ENCODE measurements at regions not wholly inside any gene's neighbourhood (a gene's known extent, or its start where the extent isn't known, plus 50 kb on each side); places are given as distances from the start of the nearest gene placed in this dataset.

DNA sequence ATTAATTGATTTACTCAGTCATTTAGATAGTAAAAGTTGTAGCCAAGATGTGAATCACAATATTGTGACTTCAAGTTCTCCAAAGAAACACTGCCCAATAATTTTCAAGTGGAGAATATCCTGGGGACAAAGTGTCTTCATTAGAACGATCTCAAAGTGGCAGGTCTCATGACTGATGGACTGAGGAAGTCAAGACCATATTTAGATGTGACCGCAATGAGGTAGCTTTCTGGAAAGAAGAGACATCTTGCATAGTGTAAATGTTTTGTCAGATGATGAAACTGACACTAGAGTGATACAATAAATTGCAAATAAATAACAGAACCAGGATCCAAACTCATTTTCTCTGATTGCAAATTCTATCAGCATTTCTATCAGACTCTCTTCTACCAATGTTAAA is 1476.9 kb downstream of the EFNB2 start:
- Histone ChIP-seq H3K9me3 (ENCODE audit: low read length) (no peaks in the 10 kb centered on the region), H3K79me2 (ENCODE audit: insufficient read depth, low read length) (no peaks in the 10 kb centered on the region), H3K4me1 (ENCODE audit: insufficient read depth, low read length, severe bottlenecking) (no peaks in the 10 kb centered on the region), H3K4me3 (ENCODE audit: low read depth, low read length, poor library complexity, severe bottlenecking) (no peak overlapping the region), H3K9ac (ENCODE audit: low read length) (no peak overlapping the region), H3K27ac (ENCODE audit: low read depth, low read length, poor library complexity, severe bottlenecking) (no peak overlapping the region), H3K36me3 (ENCODE audit: insufficient read depth, low read length) (no peaks in the 10 kb centered on the region), H3K9me2 (ENCODE audit: low read depth, low read length) (no peaks in the 10 kb centered on the region), H3F3A (ENCODE audit: insufficient read depth, low read length) (no peaks in the 10 kb centered on the region), H3K4me2 (ENCODE audit: low read length) (no peak overlapping the region), H3K27me3 (ENCODE audit: insufficient read depth, low read length) (no peaks in the 10 kb centered on the region), H2AFZ (ENCODE audit: low read length) (no peak overlapping the region), H4K20me1 (ENCODE audit: insufficient read depth, low read length) (no peaks in the 10 kb centered on the region)
- TF ChIP-seq EZH2 (IDR thresholded peaks at IDR 0.05; ENCODE audit: borderline replicate concordance, low read length) (no peak), CTCF (IDR thresholded peaks at IDR 0.05; ENCODE audit: low read length) (no peak)

DNA sequence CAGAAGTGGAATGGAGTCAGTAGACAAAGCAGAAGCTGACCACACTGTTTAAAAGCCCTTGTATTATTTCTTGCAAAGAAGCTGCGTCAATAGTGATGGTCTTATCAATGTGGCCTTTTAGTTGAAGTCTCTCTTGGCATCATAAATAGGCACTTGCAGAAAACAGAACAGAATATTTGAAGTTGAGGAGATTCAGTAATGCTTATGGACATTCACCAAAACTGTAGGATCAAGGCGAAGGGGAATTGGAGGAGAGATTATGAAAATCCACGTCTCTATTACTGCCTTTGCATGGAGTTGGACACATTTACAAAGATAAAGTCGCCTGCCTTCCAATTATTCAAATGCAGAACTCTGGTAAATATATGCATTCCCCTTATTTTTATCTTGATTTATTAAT is 1482.8 kb downstream of the EFNB2 start:
- no peak overlapping the region for H2AFZ ChIP-seq (ENCODE audit: low read length)
- no peaks in the 10 kb centered on the region for H3F3A ChIP-seq (ENCODE audit: insufficient read depth, low read length)
- H3K36me3 ChIP-seq (ENCODE audit: insufficient read depth, low read length) = no peaks in the 10 kb centered on the region
- H3K4me2 ChIP-seq (ENCODE audit: low read length) = no peak overlapping the region
- H3K9ac ChIP-seq (ENCODE audit: low read length) = no peak overlapping the region
- no peaks in the 10 kb centered on the region for H3K4me1 ChIP-seq (ENCODE audit: insufficient read depth, low read length, severe bottlenecking)
- H3K4me3 ChIP-seq (ENCODE audit: low read depth, low read length, poor library complexity, severe bottlenecking) = no peak overlapping the region
- no peaks in the 10 kb centered on the region for H3K9me2 ChIP-seq (ENCODE audit: low read depth, low read length)
- no peak for TF ChIP-seq CTCF (IDR thresholded peaks at IDR 0.05; ENCODE audit: low read length)
- no peak for TF ChIP-seq EZH2 (IDR thresholded peaks at IDR 0.05; ENCODE audit: borderline replicate concordance, low read length)
- H3K9me3 ChIP-seq (ENCODE audit: low read length) = no peaks in the 10 kb centered on the region
- no peaks in the 10 kb centered on the region for H3K27me3 ChIP-seq (ENCODE audit: insufficient read depth, low read length)
- H3K79me2 ChIP-seq (ENCODE audit: insufficient read depth, low read length) = no peaks in the 10 kb centered on the region
- no peak overlapping the region for H3K27ac ChIP-seq (ENCODE audit: low read depth, low read length, poor library complexity, severe bottlenecking)
- H4K20me1 ChIP-seq (ENCODE audit: insufficient read depth, low read length) = no peaks in the 10 kb centered on the region

- Histone ChIP-seq H2AFZ (ENCODE audit: low read length) (no peak overlapping the region), H3K36me3 (ENCODE audit: insufficient read depth, low read length) (no peaks in the 10 kb centered on the region), H3K9me3 (ENCODE audit: low read length) (no peaks in the 10 kb centered on the region), H4K20me1 (ENCODE audit: insufficient read depth, low read length) (no peaks in the 10 kb centered on the region), H3K4me1 (ENCODE audit: insufficient read depth, low read length, severe bottlenecking) (no peaks in the 10 kb centered on the region), H3K4me3 (ENCODE audit: low read depth, low read length, poor library complexity, severe bottlenecking) (no peak overlapping the region), H3K9ac (ENCODE audit: low read length) (no peak overlapping the region), H3K4me2 (ENCODE audit: low read length) (no peak overlapping the region), H3K27me3 (ENCODE audit: insufficient read depth, low read length) (no peaks in the 10 kb centered on the region), H3K9me2 (ENCODE audit: low read depth, low read length) (no peaks in the 10 kb centered on the region), H3K79me2 (ENCODE audit: insufficient read depth, low read length) (no peaks in the 10 kb centered on the region), H3F3A (ENCODE audit: insufficient read depth, low read length) (no peaks in the 10 kb centered on the region), H3K27ac (ENCODE audit: low read depth, low read length, poor library complexity, severe bottlenecking) (no peak overlapping the region)
- TF ChIP-seq EZH2 (IDR thresholded peaks at IDR 0.05; ENCODE audit: borderline replicate concordance, low read length) (no peak), CTCF (IDR thresholded peaks at IDR 0.05; ENCODE audit: low read length) (no peak)
These were observed 1484.8 kb downstream of the EFNB2 start for GRCh38 chr13:105050686-105051085.
